H9 (cell line): ENCODE measurements at regions not wholly inside any gene's neighbourhood (a gene's known extent, or its start where the extent isn't known, plus 50 kb on each side); places are given as distances from the start of the nearest gene placed in this dataset.

Experiments
- DNase-seq: peaks from one replicate; pipeline ENCODE4 v3.0.0-alpha.2; 2017
- H2AFZ ChIP-seq: one replicate; pipeline ENCODE4 v1.6.1; 2013; ENCODE audit warnings: mild to moderate bottlenecking, low read length, control low read depth, moderate library complexity
- H2AK5ac ChIP-seq: 2 replicates; pipeline ENCODE4 v1.6.1; 2013; ENCODE audit warnings: low read length, control low read depth, mixed read lengths; ENCODE audit not compliant: insufficient read length
- H2BK120ac ChIP-seq: one replicate; pipeline ENCODE4 v1.6.1; 2013; ENCODE audit warnings: low read depth, mild to moderate bottlenecking, low read length, control low read depth, inconsistent platforms; ENCODE audit not compliant: poor library complexity, severe bottlenecking
- H2BK12ac ChIP-seq: 2 replicates; pipeline ENCODE4 v1.6.1; 2013; ENCODE audit warnings: low read length, control low read depth, mixed read lengths, low read depth; ENCODE audit not compliant: insufficient read length
- H2BK15ac ChIP-seq: 2 replicates; pipeline ENCODE4 v1.6.1; 2013; ENCODE audit warnings: low read depth, low read length, control low read depth
- H2BK20ac ChIP-seq: one replicate; pipeline ENCODE4 v1.6.1; 2013; ENCODE audit warnings: low read depth, mild to moderate bottlenecking, low read length, control low read depth, inconsistent platforms; ENCODE audit not compliant: poor library complexity, severe bottlenecking
- H2BK5ac ChIP-seq: 2 replicates; pipeline ENCODE4 v1.6.1; 2013; ENCODE audit warnings: low read length, control low read depth, mixed read lengths; ENCODE audit not compliant: insufficient read length
- H3K14ac ChIP-seq: 2 replicates; pipeline ENCODE4 v1.6.1; 2013; ENCODE audit warnings: low read length, control low read depth; ENCODE audit not compliant: insufficient read depth
- H3K18ac ChIP-seq: 2 replicates; pipeline ENCODE4 v1.6.1; 2013; ENCODE audit warnings: low read depth, mild to moderate bottlenecking, mixed read lengths, low read length, control low read depth; ENCODE audit not compliant: insufficient read length
- H3K23ac ChIP-seq: 2 replicates; pipeline ENCODE4 v1.6.1; 2013; ENCODE audit warnings: low read length, control low read depth, mixed read lengths, low read depth; ENCODE audit not compliant: insufficient read length
- H3K23me2 ChIP-seq: 2 replicates; pipeline ENCODE4 v1.6.1; 2013; ENCODE audit warnings: low read depth, mild to moderate bottlenecking, mixed read lengths, low read length, control low read depth; ENCODE audit not compliant: insufficient read length, poor library complexity, severe bottlenecking
- H3K27ac ChIP-seq: 2 replicates; pipeline ENCODE4 v1.5.1; 2013; ENCODE audit warnings: low read length, control low read depth, mixed read lengths, low read depth; ENCODE audit not compliant: insufficient read length
- H3K27me3 ChIP-seq: 2 replicates; pipeline ENCODE4 v1.6.1; 2013; ENCODE audit warnings: low read length, control low read depth, inconsistent platforms; ENCODE audit not compliant: insufficient read depth
- H3K4ac ChIP-seq: 2 replicates; pipeline ENCODE4 v1.6.1; 2013; ENCODE audit warnings: low read depth, mild to moderate bottlenecking, control low read depth, inconsistent platforms, low read length, moderate library complexity
- H3K4me1 ChIP-seq: 2 replicates; pipeline ENCODE4 v1.6.1; 2013; ENCODE audit warnings: low read length, control low read depth, inconsistent platforms; ENCODE audit not compliant: insufficient read depth
- H3K4me2 ChIP-seq: 2 replicates; pipeline ENCODE4 v1.6.1; 2013; ENCODE audit warnings: low read length, control low read depth, mixed read lengths; ENCODE audit not compliant: insufficient read length, insufficient read depth
- H3K56ac ChIP-seq: 2 replicates; pipeline ENCODE4 v1.6.1; 2013; ENCODE audit warnings: low read depth, mild to moderate bottlenecking, mixed read lengths, low read length, control low read depth; ENCODE audit not compliant: insufficient read length
- H3K79me1 ChIP-seq: 2 replicates; pipeline ENCODE4 v1.6.1; 2013; ENCODE audit warnings: low read depth, mild to moderate bottlenecking, moderate library complexity, low read length, control low read depth, inconsistent platforms; ENCODE audit not compliant: insufficient read depth, poor library complexity, severe bottlenecking
- H3K79me2 ChIP-seq: 2 replicates; pipeline ENCODE4 v1.6.1; 2013; ENCODE audit warnings: low read length, control low read depth, inconsistent platforms; ENCODE audit not compliant: insufficient read depth
- H3K9ac ChIP-seq: 2 replicates; pipeline ENCODE4 v1.6.1; 2013; ENCODE audit warnings: low read length, control low read depth, mixed read lengths; ENCODE audit not compliant: insufficient read length; ENCODE audit errors: extremely low read depth
- H3K9me3 ChIP-seq: one replicate; pipeline ENCODE4 v1.6.1; 2013; ENCODE audit warnings: low read depth, low read length, inconsistent platforms; ENCODE audit not compliant: control insufficient read depth
- H3T11ph ChIP-seq: one replicate; pipeline ENCODE4 v1.6.1; 2013; ENCODE audit warnings: mild to moderate bottlenecking, low read length, control low read depth, inconsistent platforms
- H4K20me1 ChIP-seq: one replicate; pipeline ENCODE4 v1.6.1; 2013; ENCODE audit not compliant: control insufficient read depth, insufficient read length, insufficient read depth
- H4K5ac ChIP-seq: 2 replicates; pipeline ENCODE4 v1.6.1; 2013; ENCODE audit warnings: low read depth, mild to moderate bottlenecking, mixed read lengths, low read length, control low read depth; ENCODE audit not compliant: insufficient read length
- H4K8ac ChIP-seq: replicated peaks from 2 replicates; pipeline ENCODE4 v1.6.1; 2013; ENCODE audit warnings: low read length, control low read depth, mixed read lengths, low read depth; ENCODE audit not compliant: insufficient read length
- H4K91ac ChIP-seq: 2 replicates; pipeline ENCODE4 v1.6.1; 2013; ENCODE audit warnings: low read depth, mild to moderate bottlenecking, moderate library complexity, mixed read lengths, low read length, control low read depth; ENCODE audit not compliant: insufficient read length
- H3K27ac Mint-ChIP-seq, 3 experiments: 2 replicates in 2 of 3; 3 replicates in 1 of 3; pipeline ENCODE4 v1.8.0; 2020 to 2021; ENCODE audit warnings: mixed read lengths in 3 of 3, mild to moderate bottlenecking in 1 of 3, moderate library complexity in 1 of 3
- H3K27me3 Mint-ChIP-seq: 2 replicates; pipeline ENCODE4 v1.8.0; 2021; ENCODE audit warnings: low read depth, mild to moderate bottlenecking, moderate library complexity, mixed read lengths
- H3K36me3 Mint-ChIP-seq, 3 experiments: 2 replicates in 2 of 3; 3 replicates in 1 of 3; pipeline ENCODE4 v1.8.0; 2020 to 2021; ENCODE audit warnings: low read depth in 3 of 3, mixed read lengths in 3 of 3; ENCODE audit not compliant: insufficient read depth in 1 of 3
- H3K4me1 Mint-ChIP-seq, 2 experiments: 2 replicates each; pipeline ENCODE4 v1.8.0; 2020; ENCODE audit warnings: mixed read lengths in 2 of 2
- H3K4me3 Mint-ChIP-seq, 2 experiments: 2 replicates in 1 of 2; 3 replicates in 1 of 2; pipeline ENCODE4 v1.8.0; 2020 to 2021; ENCODE audit warnings: mild to moderate bottlenecking in 2 of 2, mixed read lengths in 2 of 2, moderate library complexity in 1 of 2
- H3K9me3 Mint-ChIP-seq, 2 experiments: 2 replicates in 1 of 2; 3 replicates in 1 of 2; pipeline ENCODE4 v1.8.0; 2020; ENCODE audit warnings: mild to moderate bottlenecking in 2 of 2, mixed read lengths in 2 of 2, moderate library complexity in 1 of 2
- WGBS: extraction: QIAGEN DNeasy Blood & Tissue Kit; methylation state at CpG from one replicate; pipeline ENCODE4 v1.1.7; 2013; ENCODE audit warnings: missing lambda C conversion rate, low lambda C conversion rate, mixed read lengths; ENCODE audit not compliant: insufficient read length; ENCODE audit errors: extremely low coverage; 5-methylcytosine and 5-hydroxymethylcytosine counted together
- TF ChIP-seq, protein P1 (sequence below): fragments of 200-600 bp; sonication (generic); conservative IDR thresholded peaks from 3 replicates; pipeline ENCODE4 v1.8.0; 2021; ENCODE audit warnings: antibody characterized with exemption, mild to moderate bottlenecking

DNA sequence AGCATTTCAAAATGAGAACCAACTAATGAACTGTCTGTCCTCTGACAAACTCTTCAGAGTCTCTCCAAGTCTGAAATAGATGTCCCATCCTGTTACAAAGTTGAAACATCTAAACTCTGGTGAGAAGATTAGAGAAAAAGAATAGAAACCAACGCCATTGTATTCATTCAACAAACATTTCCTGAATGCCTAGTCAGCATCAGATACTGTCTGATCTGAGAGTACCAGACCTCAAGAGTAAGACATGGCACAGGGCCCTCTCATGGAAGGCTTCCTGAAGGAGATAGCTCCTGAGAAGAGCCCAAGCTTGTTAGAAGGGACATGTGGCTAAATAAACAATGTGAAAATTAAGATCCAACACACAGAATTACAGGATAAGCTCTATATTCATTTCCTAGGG lies 164.1 kb upstream of the LRRN1 start:
- WGBS: no CpG with 5 or more reads among the region's 1 CpG
- Histone ChIP-seq H2BK15ac (no peak overlapping the region), H3K27me3 (no peaks in the 10 kb centered on the region), H3K18ac (no peak overlapping the region), H4K8ac (no peak overlapping the region), H3K9ac (no peak overlapping the region), H2BK5ac (no peak overlapping the region), H3K79me2 (no peaks in the 10 kb centered on the region), H3T11ph (no peak overlapping the region), H3K4me2 (no peak overlapping the region), H4K20me1 (no peaks in the 10 kb centered on the region), H3K23me2 (no peaks in the 10 kb centered on the region), H3K14ac (no peak overlapping the region), H3K79me1 (no peaks in the 10 kb centered on the region), H3K27ac (no peak overlapping the region), H4K5ac (no peak overlapping the region), H3K56ac (no peak overlapping the region), H2AFZ (no peak overlapping the region), H4K91ac (no peak overlapping the region), H3K4ac (no peak overlapping the region), H2BK20ac (no peak overlapping the region), H2AK5ac (no peak overlapping the region), H3K23ac (no peak overlapping the region), H3K4me1 (0 out of 2 replicates have a peak, but pooled peaks cover 2% of the 10 kb centered on the region), H3K9me3 (no peaks in the 10 kb centered on the region), H2BK120ac (no peak overlapping the region), H2BK12ac (no peak overlapping the region)
- Mint-ChIP-seq H3K4me3 (no peak overlapping the region), H3K4me1 (peaks cover 0 to 2% of the 10 kb centered on the region in 2 experiments; a peak in 1 of 4 replicates), H3K9me3 (no peaks in the 10 kb centered on the region), H3K27me3 (peaks cover 1% of the 10 kb centered on the region; the same call in 1 of the 2 replicates), H3K36me3 (no peaks in the 10 kb centered on the region), H3K27ac (no peak overlapping the region)
- TF ChIP-seq, protein P1, sequence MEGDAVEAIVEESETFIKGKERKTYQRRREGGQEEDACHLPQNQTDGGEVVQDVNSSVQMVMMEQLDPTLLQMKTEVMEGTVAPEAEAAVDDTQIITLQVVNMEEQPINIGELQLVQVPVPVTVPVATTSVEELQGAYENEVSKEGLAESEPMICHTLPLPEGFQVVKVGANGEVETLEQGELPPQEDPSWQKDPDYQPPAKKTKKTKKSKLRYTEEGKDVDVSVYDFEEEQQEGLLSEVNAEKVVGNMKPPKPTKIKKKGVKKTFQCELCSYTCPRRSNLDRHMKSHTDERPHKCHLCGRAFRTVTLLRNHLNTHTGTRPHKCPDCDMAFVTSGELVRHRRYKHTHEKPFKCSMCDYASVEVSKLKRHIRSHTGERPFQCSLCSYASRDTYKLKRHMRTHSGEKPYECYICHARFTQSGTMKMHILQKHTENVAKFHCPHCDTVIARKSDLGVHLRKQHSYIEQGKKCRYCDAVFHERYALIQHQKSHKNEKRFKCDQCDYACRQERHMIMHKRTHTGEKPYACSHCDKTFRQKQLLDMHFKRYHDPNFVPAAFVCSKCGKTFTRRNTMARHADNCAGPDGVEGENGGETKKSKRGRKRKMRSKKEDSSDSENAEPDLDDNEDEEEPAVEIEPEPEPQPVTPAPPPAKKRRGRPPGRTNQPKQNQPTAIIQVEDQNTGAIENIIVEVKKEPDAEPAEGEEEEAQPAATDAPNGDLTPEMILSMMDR: no peak
- no peak for DNase-seq
